ENCODE measurements at regions not wholly inside any gene's neighbourhood (a gene's known extent, or its start where the extent isn't known, plus 50 kb on each side); places are given as distances from the start of the nearest gene placed in this dataset.

DNA sequence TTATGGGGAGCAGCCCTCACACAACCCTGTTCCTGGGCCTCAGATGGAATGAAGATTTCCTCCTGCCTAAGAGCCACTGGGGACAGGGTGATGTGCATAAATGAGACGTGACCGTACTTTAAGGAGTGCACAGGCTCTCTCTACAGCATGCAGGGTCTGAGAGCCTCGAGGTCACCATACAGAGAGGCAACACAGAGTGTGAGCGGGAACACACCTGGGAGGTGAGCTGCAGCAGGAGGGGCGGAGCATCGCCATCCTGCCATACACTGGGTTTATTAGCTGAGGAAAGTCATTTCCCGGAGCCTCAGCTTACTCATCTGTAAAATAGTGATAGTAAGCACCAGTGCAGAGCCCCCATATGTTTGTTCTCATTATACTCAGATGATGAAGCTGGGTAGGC lies 182.5 kb upstream of the RAD23B start:
- no peak for TF ChIP-seq EZH2 (IDR thresholded peaks at IDR 0.05; ENCODE audit: insufficient read depth, poor library complexity, severe bottlenecking)
- TF ChIP-seq EZH2phosphoT487 (IDR thresholded peaks at IDR 0.05; ENCODE audit: insufficient read depth, low read depth), result no peak
- H3K36me3 ChIP-seq (ENCODE audit: low read depth), result no peaks in the 10 kb centered on the region
- 66 to 80% methylated on average over 7 of the region's 7 CpGs for whole genome bisulfite sequencing, 2 experiments (ENCODE audit: low coverage in 1 of 2, low lambda C conversion rate in 2 of 2, missing lambda C conversion rate in 2 of 2)

GRCh38 chr9:107102011-107102410 lies 181.1 kb upstream of the RAD23B start:
- no peak overlapping the region for H3K4me2 ChIP-seq (ENCODE audit: unreplicated experiment)
- H3K4me3 ChIP-seq, result no peak overlapping the region
- H3K36me3 ChIP-seq (ENCODE audit: low read depth), result no peaks in the 10 kb centered on the region
- no peak overlapping the region for H3K27ac ChIP-seq
- H2AFZ ChIP-seq, result no peak overlapping the region
- no peaks in the 10 kb centered on the region for H3K9me3 ChIP-seq (ENCODE audit: low read depth)
- in situ Hi-C loops (cut with MboI), result no loop called here
- no peaks in the 10 kb centered on the region for H3F3A ChIP-seq (ENCODE audit: insufficient read depth)
- no peaks in the 10 kb centered on the region for H4K20me1 ChIP-seq (ENCODE audit: insufficient read depth)
- no peak for DNase-seq
- H3K4me1 ChIP-seq (ENCODE audit: insufficient read depth), result no peaks in the 10 kb centered on the region
- WGBS, 2 experiments (ENCODE audit: low coverage in 1 of 2, low lambda C conversion rate in 2 of 2, missing lambda C conversion rate in 2 of 2), result 49 to 64% methylated on average over 5 of the region's 5 CpGs
- no peaks in the 10 kb centered on the region for H3K79me2 ChIP-seq (ENCODE audit: insufficient read depth)
- H3K27me3 ChIP-seq (replicated peaks; ENCODE audit: insufficient read depth), result no peaks in the 10 kb centered on the region; the same call in none of the 2 replicates
- no peaks in the 10 kb centered on the region for H3K9me2 ChIP-seq (ENCODE audit: insufficient read depth)
- no peak overlapping the region for H3K9ac ChIP-seq
- TF ChIP-seq EZH2 (IDR thresholded peaks at IDR 0.05; ENCODE audit: insufficient read depth, poor library complexity, severe bottlenecking), result no peak
- TF ChIP-seq EZH2phosphoT487 (IDR thresholded peaks at IDR 0.05; ENCODE audit: insufficient read depth, low read depth), result no peak

More for the DNA sequence above, 182.5 kb upstream of the RAD23B start:
- Histone ChIP-seq H3K9me2 (ENCODE audit: insufficient read depth) (no peaks in the 10 kb centered on the region), H3K9ac (no peak overlapping the region), H3F3A (ENCODE audit: insufficient read depth) (no peaks in the 10 kb centered on the region), H4K20me1 (ENCODE audit: insufficient read depth) (no peaks in the 10 kb centered on the region), H3K9me3 (ENCODE audit: low read depth) (no peaks in the 10 kb centered on the region), H2AFZ (no peak overlapping the region), H3K4me1 (ENCODE audit: insufficient read depth) (no peaks in the 10 kb centered on the region), H3K27ac (no peak overlapping the region), H3K4me2 (ENCODE audit: unreplicated experiment) (no peak overlapping the region), H3K27me3 (replicated peaks; ENCODE audit: insufficient read depth) (no peaks in the 10 kb centered on the region), H3K79me2 (ENCODE audit: insufficient read depth) (no peaks in the 10 kb centered on the region), H3K4me3 (no peak overlapping the region)
- DNase-seq, result no peak
- in situ Hi-C loops (cut with MboI), result no loop called here

- Histone ChIP-seq H3K27me3 (replicated peaks; ENCODE audit: insufficient read depth) (no peaks in the 10 kb centered on the region; the same call in none of the 2 replicates), H3K9ac (no peak overlapping the region), H2AFZ (no peak overlapping the region), H3K9me3 (ENCODE audit: low read depth) (no peaks in the 10 kb centered on the region), H3K4me2 (ENCODE audit: unreplicated experiment) (no peak overlapping the region), H3K4me3 (no peak overlapping the region), H4K20me1 (ENCODE audit: insufficient read depth) (no peaks in the 10 kb centered on the region), H3K27ac (no peak overlapping the region), H3K9me2 (ENCODE audit: insufficient read depth) (no peaks in the 10 kb centered on the region), H3K79me2 (ENCODE audit: insufficient read depth) (no peaks in the 10 kb centered on the region), H3F3A (ENCODE audit: insufficient read depth) (no peaks in the 10 kb centered on the region), H3K36me3 (ENCODE audit: low read depth) (no peaks in the 10 kb centered on the region), H3K4me1 (ENCODE audit: insufficient read depth) (no peaks in the 10 kb centered on the region)
- TF ChIP-seq EZH2phosphoT487 (IDR thresholded peaks at IDR 0.05; ENCODE audit: insufficient read depth, low read depth) (no peak), EZH2 (IDR thresholded peaks at IDR 0.05; ENCODE audit: insufficient read depth, poor library complexity, severe bottlenecking) (no peak)
- in situ Hi-C loops (cut with MboI), result no loop called here
- no peak for DNase-seq
- WGBS, 2 experiments (ENCODE audit: low coverage in 1 of 2, low lambda C conversion rate in 2 of 2, missing lambda C conversion rate in 2 of 2), result 15 to 34% methylated on average over 2 of the region's 2 CpGs
These were observed 179.5 kb upstream of the RAD23B start for GRCh38 chr9:107103621-107104020.

DNA sequence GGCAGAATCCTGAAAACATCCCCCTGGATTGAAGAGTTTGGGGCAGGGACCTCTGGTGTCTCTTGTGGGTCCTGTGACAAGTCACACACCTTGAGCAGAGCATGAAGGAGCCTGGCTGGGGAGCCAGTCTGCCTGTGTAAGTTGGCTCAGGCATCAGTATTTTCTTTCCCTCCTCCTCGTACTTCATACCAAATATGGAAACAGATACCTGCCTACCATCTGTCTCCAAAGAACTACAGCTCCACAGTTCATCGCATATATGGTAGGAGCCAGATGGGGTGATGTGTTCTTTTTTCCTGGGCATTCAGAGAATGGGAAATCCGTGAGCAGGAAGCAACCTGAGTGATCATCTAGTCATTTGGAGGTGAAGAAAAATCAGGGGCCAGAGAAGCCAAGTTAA lies 177.3 kb upstream of the RAD23B start:
- Histone ChIP-seq H3K4me2 (ENCODE audit: unreplicated experiment) (no peak overlapping the region), H3K27ac (no peak overlapping the region), H3K36me3 (ENCODE audit: low read depth) (no peaks in the 10 kb centered on the region), H3K27me3 (replicated peaks; ENCODE audit: insufficient read depth) (peaks cover 14% of the 10 kb centered on the region), H3K4me1 (ENCODE audit: insufficient read depth) (no peaks in the 10 kb centered on the region), H2AFZ (no peak overlapping the region), H3K4me3 (no peak overlapping the region), H3K9me3 (ENCODE audit: low read depth) (no peaks in the 10 kb centered on the region), H4K20me1 (ENCODE audit: insufficient read depth) (no peaks in the 10 kb centered on the region), H3K9me2 (ENCODE audit: insufficient read depth) (no peaks in the 10 kb centered on the region), H3F3A (ENCODE audit: insufficient read depth) (no peaks in the 10 kb centered on the region), H3K79me2 (ENCODE audit: insufficient read depth) (no peaks in the 10 kb centered on the region), H3K9ac (no peak overlapping the region)
- DNase-seq, result no peak
- 15 to 16% methylated on average over 3 of the region's 3 CpGs for WGBS, 2 experiments (ENCODE audit: low coverage in 1 of 2, low lambda C conversion rate in 2 of 2, missing lambda C conversion rate in 2 of 2)
- in situ Hi-C loops (cut with MboI), result no loop called here
- no peak for TF ChIP-seq EZH2 (IDR thresholded peaks at IDR 0.05; ENCODE audit: insufficient read depth, poor library complexity, severe bottlenecking)
- TF ChIP-seq EZH2phosphoT487 (IDR thresholded peaks at IDR 0.05; ENCODE audit: insufficient read depth, low read depth), result no peak

GRCh38 chr9:107106416-107106815 lies 176.7 kb upstream of the RAD23B start:
- WGBS, 2 experiments (ENCODE audit: low coverage in 1 of 2, low lambda C conversion rate in 2 of 2, missing lambda C conversion rate in 2 of 2), result 21 to 23% methylated on average over 3 of the region's 3 CpGs
- in situ Hi-C loops (cut with MboI), result no loop called here

More at GRCh38 chr9:107106416-107106815, 176.7 kb upstream of the RAD23B start:
- TF ChIP-seq EZH2phosphoT487 (IDR thresholded peaks at IDR 0.05; ENCODE audit: insufficient read depth, low read depth) (no peak), EZH2 (IDR thresholded peaks at IDR 0.05; ENCODE audit: insufficient read depth, poor library complexity, severe bottlenecking) (no peak)
- no peak overlapping the region for H3K4me3 ChIP-seq
- no peak overlapping the region for H3K4me2 ChIP-seq (ENCODE audit: unreplicated experiment)
- no peak overlapping the region for H2AFZ ChIP-seq
- H3K9me2 ChIP-seq (ENCODE audit: insufficient read depth), result no peaks in the 10 kb centered on the region
- H3K36me3 ChIP-seq (ENCODE audit: low read depth), result no peaks in the 10 kb centered on the region
- H4K20me1 ChIP-seq (ENCODE audit: insufficient read depth), result no peaks in the 10 kb centered on the region
- no peaks in the 10 kb centered on the region for H3K79me2 ChIP-seq (ENCODE audit: insufficient read depth)
- peaks cover 15% of the 10 kb centered on the region for H3K27me3 ChIP-seq (replicated peaks; ENCODE audit: insufficient read depth)
- no peaks in the 10 kb centered on the region for H3K9me3 ChIP-seq (ENCODE audit: low read depth)
- no peak for DNase-seq
- no peaks in the 10 kb centered on the region for H3K4me1 ChIP-seq (ENCODE audit: insufficient read depth)
- no peaks in the 10 kb centered on the region for H3F3A ChIP-seq (ENCODE audit: insufficient read depth)
- H3K9ac ChIP-seq, result no peak overlapping the region
- H3K27ac ChIP-seq, result no peak overlapping the region

All from GM23248 (cell line).